HL-60 (cell line): ENCODE measurements at regions not wholly inside any gene's neighbourhood (a gene's known extent, or its start where the extent isn't known, plus 50 kb on each side); places are given as distances from the start of the nearest gene placed in this dataset.

Source experiments
- CTCF ChIP-seq: IDR thresholded peaks from one replicate; pipeline ENCODE4 v1.5.1; 2011; ENCODE audit warnings: low read length, control low read depth, inconsistent platforms; ENCODE audit not compliant: insufficient read depth
- POLR2AphosphoS5 ChIP-seq: IDR thresholded peaks from 2 replicates; pipeline ENCODE4 v1.6.1; 2012; ENCODE audit warnings: low read depth

DNA sequence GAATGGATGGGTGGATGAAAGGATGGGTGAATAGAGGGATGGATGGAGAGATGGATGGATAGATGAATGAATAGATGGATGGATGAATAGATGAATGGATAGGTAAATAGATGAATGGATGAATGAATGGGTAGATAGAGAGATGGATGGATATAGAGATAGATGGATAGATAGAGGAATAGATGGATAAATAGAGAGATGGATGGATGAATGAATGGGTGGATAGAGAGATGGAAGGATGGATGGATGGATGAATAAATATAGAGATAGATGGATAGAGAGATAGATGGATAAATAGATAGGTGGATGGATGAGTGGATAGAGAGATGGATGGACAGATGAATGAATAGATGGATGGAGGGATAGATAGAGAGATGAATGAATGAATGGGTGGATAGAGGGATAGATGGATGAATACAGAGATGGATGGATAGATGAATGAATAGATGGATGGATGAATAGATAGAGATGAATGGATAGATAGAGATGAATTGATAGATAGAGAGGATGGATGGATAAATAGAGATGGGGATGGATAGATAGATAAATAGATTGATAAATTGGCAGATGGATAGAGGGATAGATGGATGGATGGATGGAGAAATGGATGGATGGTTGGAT, 106.7 kb upstream of the SOX1 start:
- TF ChIP-seq POLR2AphosphoS5 = no peak
- no peak for TF ChIP-seq CTCF
